ENCODE measurements at regions not wholly inside any gene's neighbourhood (a gene's known extent, or its start where the extent isn't known, plus 50 kb on each side); places are given as distances from the start of the nearest gene placed in this dataset.
"Not testable (repeated sequence)": the region's sequence is repeated elsewhere in the genome, so short reads cannot be mapped to it uniquely, and the experiment has no call there.

GRCh38 chr7:150047772-150048171, 174.0 kb downstream of the ATP6V0E2 start:
- not testable (repeated sequence) for TF ChIP-seq MEF2B (IDR thresholded peaks at IDR 0.05; ENCODE audit: partially characterized antibody, poor library complexity, severe bottlenecking); CBX5 (IDR thresholded peaks at IDR 0.05; ENCODE audit: low read depth); HDAC6 (IDR thresholded peaks at IDR 0.05; ENCODE audit: unreplicated experiment); CTCF (IDR thresholded peaks at IDR 0.05 in 2 of 3, conservative IDR thresholded peaks at IDR 0.05 in 1 of 3; ENCODE audit: control insufficient read depth in 2 of 3, extremely low read depth in 1 of 3, insufficient read depth in 1 of 3, low read depth in 3 of 3, low read length in 3 of 3)
